SK-N-SH (cell line): ENCODE measurements at regions not wholly inside any gene's neighbourhood (a gene's known extent, or its start where the extent isn't known, plus 50 kb on each side); places are given as distances from the start of the nearest gene placed in this dataset.
"Not testable (repeated sequence)": the region's sequence is repeated elsewhere in the genome, so short reads cannot be mapped to it uniquely, and the experiment has no call there.

Source experiments
- CTCF ChIA-PET: fragments of 300-600, 350-600 bp; formaldehyde crosslinking; extraction: SDS; loops from one replicate; lab custom pipeline; 2021; lab: Yijun Ruan, JAX
- POLR2A ChIA-PET: fragments of 350-600 bp; sonication (Branson Sonifier 250); formaldehyde crosslinking; extraction: SDS; loops from one replicate; lab custom pipeline; 2020; ENCODE audit warnings: antibody characterized with exemption, inconsistent platforms; lab: Yijun Ruan, JAX
- DNase-seq: peaks from one replicate; pipeline ENCODE4 v3.0.0; 2012
- H2AFZ ChIP-seq: fragments of 200-600 bp; sonication (generic); 2 replicates; pipeline ENCODE4 v1.8.1; 2016; ENCODE audit warnings: antibody characterized with exemption, mild to moderate bottlenecking, low read depth
- H3F3A ChIP-seq: fragments of 200-600 bp; sonication (generic); replicated peaks from 2 replicates; pipeline ENCODE3; 2016; ENCODE audit warnings: antibody characterized with exemption, mild to moderate bottlenecking; ENCODE audit not compliant: insufficient read depth
- H3K27ac ChIP-seq, 2 experiments: fragments of 200-500 bp in 1 of 2; fragments of 200-600 bp in 1 of 2; sonication (Bioruptor generic) in 1 of 2; sonication (generic), shearing (Covaris generic) in 1 of 2; 2 replicates each; pipeline versions ENCODE4 v1.5.1 to v1.6.1; 2014 to 2016; ENCODE audit warnings: low read depth in 2 of 2, inconsistent platforms in 1 of 2, low read length in 1 of 2, mild to moderate bottlenecking in 1 of 2, mixed read lengths in 1 of 2
- H3K27me3 ChIP-seq: fragments of 200-600 bp; sonication (generic), shearing (Covaris generic); 2 replicates; pipeline ENCODE4 v1.6.1; 2016; ENCODE audit warnings: mixed run types; ENCODE audit not compliant: insufficient read depth
- H3K36me3 ChIP-seq, 2 experiments: fragments of 200-500 bp in 1 of 2; fragments of 200-600 bp in 1 of 2; sonication (Bioruptor generic) in 1 of 2; sonication (generic) in 1 of 2; replicated peaks in 1 of 2; 2 replicates each; pipeline versions ENCODE3 to v1.5.1; 2014 to 2016; ENCODE audit warnings: low read length in 1 of 2, mild to moderate bottlenecking in 1 of 2; ENCODE audit not compliant: insufficient read depth in 2 of 2, control insufficient read depth in 1 of 2
- H3K4me1 ChIP-seq, 2 experiments: fragments of 200-500 bp in 1 of 2; fragments of 200-600 bp in 1 of 2; sonication (Bioruptor generic) in 1 of 2; sonication (generic), shearing (Covaris generic) in 1 of 2; 2 replicates each; pipeline versions ENCODE4 v1.5.1 to v1.6.1; 2014 to 2016; ENCODE audit warnings: low read depth in 1 of 2, low read length in 1 of 2, mixed run types in 1 of 2; ENCODE audit not compliant: insufficient read depth in 2 of 2, control insufficient read depth in 1 of 2
- H3K4me2 ChIP-seq: fragments of 200-600 bp; sonication (generic), shearing (Covaris generic); 2 replicates; pipeline ENCODE4 v1.6.1; 2017; ENCODE audit warnings: mixed run types
- H3K4me3 ChIP-seq, 2 experiments: fragments of 200-500 bp in 1 of 2; fragments of 200-600 bp in 1 of 2; sonication (Bioruptor generic) in 1 of 2; sonication (generic), shearing (Covaris generic) in 1 of 2; 2 replicates each; pipeline versions ENCODE4 v1.5.1 to v1.8.1; 2014 to 2016; ENCODE audit warnings: low read depth in 2 of 2, inconsistent platforms in 1 of 2, low read length in 1 of 2, mild to moderate bottlenecking in 1 of 2, mixed read lengths in 1 of 2, moderate library complexity in 1 of 2
- H3K79me2 ChIP-seq: fragments of 200-600 bp; sonication (generic); 2 replicates; pipeline ENCODE4 v1.8.1; 2017; ENCODE audit warnings: mild to moderate bottlenecking; ENCODE audit not compliant: insufficient read depth
- H3K9ac ChIP-seq: fragments of 200-600 bp; sonication (generic); 2 replicates; pipeline ENCODE4 v1.6.1; 2017; ENCODE audit warnings: mixed run types
- H3K9me2 ChIP-seq: fragments of 200-600 bp; sonication (generic); 2 replicates; pipeline ENCODE4 v1.6.1; 2017; ENCODE audit warnings: mixed run types
- H3K9me3 ChIP-seq: fragments of 200-600 bp; sonication (generic); 2 replicates; pipeline ENCODE4 v1.6.1; 2017; ENCODE audit warnings: mixed run types, mild to moderate bottlenecking, moderate library complexity
- H4K20me1 ChIP-seq: fragments of 200-600 bp; sonication (generic); 2 replicates; pipeline ENCODE4 v1.6.1; 2017; ENCODE audit warnings: mild to moderate bottlenecking, mixed run types; ENCODE audit not compliant: insufficient read depth
- FOSL2 ChIP-seq: IDR thresholded peaks from 2 replicates; pipeline ENCODE4 v1.4.0; 2012; ENCODE audit warnings: low read depth, mild to moderate bottlenecking, moderate library complexity, borderline replicate concordance
- JUND ChIP-seq: IDR thresholded peaks from 2 replicates; pipeline ENCODE4 v1.4.0; 2012
- POLR2AphosphoS5 ChIP-seq: IDR thresholded peaks from 2 replicates; pipeline ENCODE4 v1.6.1; 2012; ENCODE audit warnings: low read depth, low read length
- RAD21 ChIP-seq: IDR thresholded peaks from 2 replicates; pipeline ENCODE4 v1.6.1; 2012; ENCODE audit warnings: mild to moderate bottlenecking, low read length
- RXRA ChIP-seq: IDR thresholded peaks from 2 replicates; pipeline ENCODE4 v1.4.0; 2012; ENCODE audit warnings: low read depth, mild to moderate bottlenecking, borderline replicate concordance
- WGBS: methylation state at CpG from one replicate; pipeline ENCODE4 v1.1.6; 2017; ENCODE audit warnings: low lambda C conversion rate; 5-methylcytosine and 5-hydroxymethylcytosine counted together
- TF ChIP-seq, protein P1 (sequence below): IDR thresholded peaks from 2 replicates; pipeline ENCODE4 v1.4.0; 2012; ENCODE audit warnings: low read depth, borderline replicate concordance
- TF ChIP-seq, protein P2 (sequence below): IDR thresholded peaks from 2 replicates; pipeline ENCODE4 v1.6.1; 2012; ENCODE audit warnings: mild to moderate bottlenecking, low read depth, low read length, moderate library complexity
- TF ChIP-seq, protein P3 (sequence below): IDR thresholded peaks from 2 replicates; pipeline ENCODE4; 2012

DNA sequence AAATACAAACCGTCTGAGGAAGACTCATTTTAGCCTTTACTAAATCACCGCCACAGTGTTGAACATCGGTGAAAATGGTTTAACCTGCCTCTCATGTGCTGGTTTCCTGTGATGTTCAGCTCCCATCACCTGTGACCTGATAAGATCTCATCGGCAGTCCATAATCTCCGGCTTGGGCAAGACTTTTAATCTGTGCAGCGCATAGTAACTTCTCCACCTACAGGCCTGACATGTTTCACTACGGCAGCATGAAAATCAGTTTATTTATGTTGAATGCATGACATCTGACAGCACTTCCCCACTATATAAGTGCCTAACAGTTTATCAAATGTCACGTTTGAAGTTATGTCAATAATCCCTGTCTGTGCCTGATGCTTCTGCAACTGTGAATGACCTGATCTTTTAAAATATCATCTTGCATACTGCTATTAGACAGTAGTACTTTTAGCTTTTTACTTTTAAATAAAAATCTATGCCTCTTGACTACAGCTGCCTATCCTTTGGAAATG is 1919.8 kb upstream of the AGA start:
- no peak for DNase-seq
- no peak overlapping the region for H3K4me2 ChIP-seq
- H3K9me3 ChIP-seq, result no peaks in the 10 kb centered on the region
- H3K4me3 ChIP-seq, result no peak overlapping the region
- CTCF ChIA-PET, result no interaction called here
- no peak overlapping the region for H3K9ac ChIP-seq
- no peaks in the 10 kb centered on the region for H3F3A ChIP-seq
- no peak overlapping the region for H3K27ac ChIP-seq
- no peaks in the 10 kb centered on the region for H3K79me2 ChIP-seq
- no peak for TF ChIP-seq JUND
- no peak for TF ChIP-seq FOSL2
- TF ChIP-seq, protein P1, sequence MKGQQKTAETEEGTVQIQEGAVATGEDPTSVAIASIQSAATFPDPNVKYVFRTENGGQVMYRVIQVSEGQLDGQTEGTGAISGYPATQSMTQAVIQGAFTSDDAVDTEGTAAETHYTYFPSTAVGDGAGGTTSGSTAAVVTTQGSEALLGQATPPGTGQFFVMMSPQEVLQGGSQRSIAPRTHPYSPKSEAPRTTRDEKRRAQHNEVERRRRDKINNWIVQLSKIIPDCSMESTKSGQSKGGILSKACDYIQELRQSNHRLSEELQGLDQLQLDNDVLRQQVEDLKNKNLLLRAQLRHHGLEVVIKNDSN, result no peak
- H3K9me2 ChIP-seq, result 0 out of 2 replicates have a peak, but pooled peaks cover 4% of the 10 kb centered on the region
- WGBS, result 6% methylated on average over 8 of the region's 8 CpGs
- H3K36me3 ChIP-seq, result no peaks in the 10 kb centered on the region
- POLR2A ChIA-PET, result no interaction called here
- no peaks in the 10 kb centered on the region for H4K20me1 ChIP-seq
- H3K27me3 ChIP-seq, result no peaks in the 10 kb centered on the region
- no peaks in the 10 kb centered on the region for H3K4me1 ChIP-seq
- no peak overlapping the region for H2AFZ ChIP-seq

DNA sequence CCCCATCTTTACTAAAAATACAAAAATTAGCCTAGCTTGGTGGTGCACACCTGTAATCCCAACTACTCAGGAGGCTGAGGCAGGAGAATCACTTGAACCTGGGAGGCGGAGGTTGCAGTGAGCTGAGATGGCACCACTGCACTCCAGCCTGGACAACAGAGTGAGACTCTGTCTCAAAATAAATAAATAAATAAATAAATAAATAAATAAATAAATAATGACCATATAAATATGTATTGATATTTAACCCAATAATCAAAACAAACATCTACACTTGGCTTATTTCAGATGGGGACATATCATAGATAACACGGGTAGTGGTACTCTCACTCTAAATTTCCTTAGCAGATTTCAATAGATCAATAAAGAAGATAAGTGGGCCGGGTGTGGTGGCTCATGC is 1923.7 kb upstream of the AGA start:
- H3K79me2 ChIP-seq, H3K4me2 ChIP-seq, H3K9ac ChIP-seq, H4K20me1 ChIP-seq, H3K9me3 ChIP-seq, H3K27ac ChIP-seq, H3K4me1 ChIP-seq, H3F3A ChIP-seq, H3K4me3 ChIP-seq, H3K9me2 ChIP-seq, H3K27me3 ChIP-seq, DNase-seq, CTCF ChIA-PET, H3K36me3 ChIP-seq, H2AFZ ChIP-seq, POLR2A ChIA-PET: not testable (repeated sequence)
- 18% methylated on average over 3 of the region's 3 CpGs for WGBS

DNA sequence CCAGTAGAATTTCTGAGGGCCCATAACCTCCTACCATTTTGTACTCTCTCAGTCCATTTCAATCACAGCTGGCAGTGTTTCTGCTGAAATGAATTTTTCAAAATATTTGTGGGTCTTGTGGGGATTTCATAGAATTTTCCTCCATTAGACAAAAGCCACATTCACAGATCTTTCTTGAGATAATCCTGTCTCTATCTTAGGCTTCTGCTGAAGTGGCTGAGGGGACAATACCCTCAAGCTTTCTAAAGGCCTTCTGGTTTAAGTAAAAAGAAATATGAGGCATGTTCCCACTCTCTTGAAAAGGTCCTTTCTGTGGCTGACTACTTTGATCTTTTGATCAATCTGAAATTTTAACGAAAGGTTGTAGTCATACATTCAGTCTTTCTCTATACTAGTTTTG is 1930.0 kb upstream of the AGA start:
- no peak overlapping the region for H2AFZ ChIP-seq
- H3K36me3 ChIP-seq, result no peaks in the 10 kb centered on the region
- no peak overlapping the region for H3K27ac ChIP-seq
- H3K9me3 ChIP-seq, result no peaks in the 10 kb centered on the region
- H3F3A ChIP-seq, result no peaks in the 10 kb centered on the region
- no peak for DNase-seq
- ChIA-PET CTCF (interaction anchor here (1.3 kb wide), 1 partner anchor 65 kb away, joined by 4 read pairs; no protein-coding TSS in a partner anchor), POLR2A (no interaction called here)
- H4K20me1 ChIP-seq, result no peaks in the 10 kb centered on the region
- no peak overlapping the region for H3K4me2 ChIP-seq
- no peaks in the 10 kb centered on the region for H3K79me2 ChIP-seq
- H3K27me3 ChIP-seq, result no peaks in the 10 kb centered on the region
- H3K9me2 ChIP-seq, result no peaks in the 10 kb centered on the region
- no peaks in the 10 kb centered on the region for H3K4me1 ChIP-seq
- H3K9ac ChIP-seq, result no peak overlapping the region
- TF ChIP-seq POLR2AphosphoS5 (no peak), FOSL2 (no peak), RXRA (no peak), JUND (no peak), RAD21 (no peak)
- TF ChIP-seq, protein P2, sequence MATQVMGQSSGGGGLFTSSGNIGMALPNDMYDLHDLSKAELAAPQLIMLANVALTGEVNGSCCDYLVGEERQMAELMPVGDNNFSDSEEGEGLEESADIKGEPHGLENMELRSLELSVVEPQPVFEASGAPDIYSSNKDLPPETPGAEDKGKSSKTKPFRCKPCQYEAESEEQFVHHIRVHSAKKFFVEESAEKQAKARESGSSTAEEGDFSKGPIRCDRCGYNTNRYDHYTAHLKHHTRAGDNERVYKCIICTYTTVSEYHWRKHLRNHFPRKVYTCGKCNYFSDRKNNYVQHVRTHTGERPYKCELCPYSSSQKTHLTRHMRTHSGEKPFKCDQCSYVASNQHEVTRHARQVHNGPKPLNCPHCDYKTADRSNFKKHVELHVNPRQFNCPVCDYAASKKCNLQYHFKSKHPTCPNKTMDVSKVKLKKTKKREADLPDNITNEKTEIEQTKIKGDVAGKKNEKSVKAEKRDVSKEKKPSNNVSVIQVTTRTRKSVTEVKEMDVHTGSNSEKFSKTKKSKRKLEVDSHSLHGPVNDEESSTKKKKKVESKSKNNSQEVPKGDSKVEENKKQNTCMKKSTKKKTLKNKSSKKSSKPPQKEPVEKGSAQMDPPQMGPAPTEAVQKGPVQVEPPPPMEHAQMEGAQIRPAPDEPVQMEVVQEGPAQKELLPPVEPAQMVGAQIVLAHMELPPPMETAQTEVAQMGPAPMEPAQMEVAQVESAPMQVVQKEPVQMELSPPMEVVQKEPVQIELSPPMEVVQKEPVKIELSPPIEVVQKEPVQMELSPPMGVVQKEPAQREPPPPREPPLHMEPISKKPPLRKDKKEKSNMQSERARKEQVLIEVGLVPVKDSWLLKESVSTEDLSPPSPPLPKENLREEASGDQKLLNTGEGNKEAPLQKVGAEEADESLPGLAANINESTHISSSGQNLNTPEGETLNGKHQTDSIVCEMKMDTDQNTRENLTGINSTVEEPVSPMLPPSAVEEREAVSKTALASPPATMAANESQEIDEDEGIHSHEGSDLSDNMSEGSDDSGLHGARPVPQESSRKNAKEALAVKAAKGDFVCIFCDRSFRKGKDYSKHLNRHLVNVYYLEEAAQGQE, result no peak
- TF ChIP-seq, protein P3, sequence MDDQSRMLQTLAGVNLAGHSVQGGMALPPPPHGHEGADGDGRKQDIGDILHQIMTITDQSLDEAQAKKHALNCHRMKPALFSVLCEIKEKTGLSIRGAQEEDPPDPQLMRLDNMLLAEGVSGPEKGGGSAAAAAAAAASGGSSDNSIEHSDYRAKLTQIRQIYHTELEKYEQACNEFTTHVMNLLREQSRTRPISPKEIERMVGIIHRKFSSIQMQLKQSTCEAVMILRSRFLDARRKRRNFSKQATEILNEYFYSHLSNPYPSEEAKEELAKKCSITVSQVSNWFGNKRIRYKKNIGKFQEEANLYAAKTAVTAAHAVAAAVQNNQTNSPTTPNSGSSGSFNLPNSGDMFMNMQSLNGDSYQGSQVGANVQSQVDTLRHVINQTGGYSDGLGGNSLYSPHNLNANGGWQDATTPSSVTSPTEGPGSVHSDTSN, result no peak
- 0% methylated on average over 1 of the region's 1 CpG for WGBS
- no peak overlapping the region for H3K4me3 ChIP-seq
